T-cell (primary cell): ENCODE measurements at regions not wholly inside any gene's neighbourhood (a gene's known extent, or its start where the extent isn't known, plus 50 kb on each side); places are given as distances from the start of the nearest gene placed in this dataset.

ENCODE experiments used
- ATAC-seq, 4 experiments: fragments of 200-7000 bp in 3 of 4; fragments of 150-1000 bp in 1 of 4; cut with Tn5 transposase; replicated peaks in 1 of 4; 1 replicate in 3 of 4; 2 replicates in 1 of 4; pipeline ENCODE4 v1.10.0; 2021; ENCODE audit warnings: moderate library complexity in 3 of 4, mild to moderate bottlenecking in 2 of 4, moderate number of reproducible peaks in 1 of 4
- CTCF ChIA-PET, 2 donors: fragments of 300-600 bp; sonication (Branson Sonifier 250); formaldehyde crosslinking; loops; one replicate each; lab custom pipeline; 2022; ENCODE audit warnings: antibody characterized with exemption in 2 of 2; lab: Charles Lee
- POLR2A ChIA-PET, 2 donors: fragments of 300-600 bp; sonication (Branson Sonifier 250); formaldehyde crosslinking; loops; one replicate each; lab custom pipeline; 2022; ENCODE audit warnings: antibody characterized with exemption in 2 of 2; lab: Charles Lee
- DNase-seq, 35 experiments: peaks; one replicate each; pipeline versions ENCODE4 v3.0.0 to v3.0.0-alpha.2; 2013 to 2023
- H3K27ac ChIP-seq: one replicate; pipeline ENCODE4 v1.5.1; 2013; ENCODE audit warnings: low read length
- H3K27me3 ChIP-seq, 2 experiments: replicated peaks in 1 of 2; 1 replicate in 1 of 2; 2 replicates in 1 of 2; pipeline versions ENCODE4 v1.6.1 to v1.7.0; 2013; ENCODE audit warnings: low read length in 1 of 2, mixed read lengths in 1 of 2; ENCODE audit not compliant: control insufficient read depth in 2 of 2, insufficient read depth in 2 of 2; ENCODE audit errors: extremely low read depth in 1 of 2
- H3K36me3 ChIP-seq, 2 donors: 1 replicate in 1 of 2; 2 replicates in 1 of 2; pipeline versions ENCODE4 v1.6.1 to v1.7.0; 2013; ENCODE audit warnings: low read length in 1 of 2; ENCODE audit not compliant: control insufficient read depth in 2 of 2, insufficient read depth in 1 of 2; ENCODE audit errors: extremely low read depth in 1 of 2
- H3K4me1 ChIP-seq, 2 experiments: 1 replicate in 1 of 2; 2 replicates in 1 of 2; pipeline versions ENCODE4 v1.6.1 to v1.7.0; 2013; ENCODE audit warnings: low read length in 2 of 2, mixed read lengths in 1 of 2; ENCODE audit not compliant: insufficient read depth in 2 of 2, control insufficient read depth in 1 of 2; ENCODE audit errors: extremely low read depth in 1 of 2
- H3K4me3 ChIP-seq, 2 donors: 1 replicate in 1 of 2; 2 replicates in 1 of 2; pipeline versions ENCODE4 v1.5.1 to v1.7.0; 2013; ENCODE audit warnings: mild to moderate bottlenecking in 2 of 2, low read length in 1 of 2, moderate library complexity in 1 of 2; ENCODE audit not compliant: control insufficient read depth in 1 of 2; ENCODE audit errors: extremely low read depth in 1 of 2
- H3K9me3 ChIP-seq: 2 replicates; pipeline ENCODE4 v1.7.0; 2013
- H3K27ac Mint-ChIP-seq, 2 donors: one replicate each; pipeline ENCODE4 v1.8.0; 2020 to 2021; ENCODE audit warnings: mild to moderate bottlenecking in 2 of 2, mixed read lengths in 2 of 2
- H3K27me3 Mint-ChIP-seq, 2 donors: one replicate each; pipeline ENCODE4 v1.8.0; 2021 to 2022; ENCODE audit warnings: mixed read lengths in 2 of 2
- H3K36me3 Mint-ChIP-seq: one replicate; pipeline ENCODE4 v1.8.0; 2021; ENCODE audit warnings: mixed read lengths
- H3K4me1 Mint-ChIP-seq, 3 donors: one replicate each; pipeline ENCODE4 v1.8.0; 2020 to 2022; ENCODE audit warnings: mixed read lengths in 3 of 3, mild to moderate bottlenecking in 1 of 3
- H3K4me3 Mint-ChIP-seq, 3 donors: one replicate each; pipeline ENCODE4 v1.8.0; 2020 to 2022; ENCODE audit warnings: mild to moderate bottlenecking in 3 of 3, mixed read lengths in 3 of 3, moderate library complexity in 3 of 3
- H3K9me3 Mint-ChIP-seq, 3 donors: one replicate each; pipeline ENCODE4 v1.8.0; 2020 to 2022; ENCODE audit warnings: mixed read lengths in 3 of 3
- WGBS: methylation state at CpG from one replicate; pipeline ENCODE4 v1.1.5; 2013; ENCODE audit warnings: missing lambda C conversion rate; ENCODE audit not compliant: insufficient coverage; 5-methylcytosine and 5-hydroxymethylcytosine counted together

DNA sequence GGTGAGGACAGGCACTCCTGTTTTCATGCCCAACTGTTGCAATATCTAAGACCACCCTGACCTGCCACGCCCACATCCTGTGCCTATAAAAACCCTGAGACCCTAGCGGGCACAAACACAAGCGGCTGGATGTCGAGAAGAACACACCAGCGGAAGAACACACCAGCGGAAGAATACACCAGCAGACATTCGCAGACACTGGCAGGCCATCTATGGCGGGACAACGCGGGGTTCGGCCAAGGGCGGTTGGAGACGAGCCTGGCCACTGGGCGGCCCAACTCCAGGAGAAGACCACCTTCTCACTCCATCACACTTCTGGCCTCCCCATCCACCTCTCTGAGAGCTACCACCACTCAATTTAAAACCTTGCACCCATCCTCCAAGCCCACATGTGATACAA is 361.4 kb downstream of the FAT4 start:
- WGBS = 94% methylated on average over 11 of the region's 14 CpGs
- H3K4me3 ChIP-seq = no peak overlapping the region
- H3K36me3 ChIP-seq = no peaks in the 10 kb centered on the region
- DNase-seq = no peak
- H3K27ac ChIP-seq = no peak overlapping the region
- no peak overlapping the region for H3K27ac Mint-ChIP-seq
- no peaks in the 10 kb centered on the region for H3K4me1 ChIP-seq
- H3K4me3 Mint-ChIP-seq = no peak overlapping the region
- H3K36me3 Mint-ChIP-seq = no peaks in the 10 kb centered on the region
- ChIA-PET CTCF (no interaction called here), POLR2A (no interaction called here)
- H3K9me3 Mint-ChIP-seq = peaks cover 0 to 4% (median 2%) of the 10 kb centered on the region in 3 donors
- no peaks in the 10 kb centered on the region for H3K27me3 ChIP-seq
- no peak for ATAC-seq
- H3K27me3 Mint-ChIP-seq = no peaks in the 10 kb centered on the region
- H3K4me1 Mint-ChIP-seq = no peaks in the 10 kb centered on the region
- H3K9me3 ChIP-seq = no peaks in the 10 kb centered on the region

DNA sequence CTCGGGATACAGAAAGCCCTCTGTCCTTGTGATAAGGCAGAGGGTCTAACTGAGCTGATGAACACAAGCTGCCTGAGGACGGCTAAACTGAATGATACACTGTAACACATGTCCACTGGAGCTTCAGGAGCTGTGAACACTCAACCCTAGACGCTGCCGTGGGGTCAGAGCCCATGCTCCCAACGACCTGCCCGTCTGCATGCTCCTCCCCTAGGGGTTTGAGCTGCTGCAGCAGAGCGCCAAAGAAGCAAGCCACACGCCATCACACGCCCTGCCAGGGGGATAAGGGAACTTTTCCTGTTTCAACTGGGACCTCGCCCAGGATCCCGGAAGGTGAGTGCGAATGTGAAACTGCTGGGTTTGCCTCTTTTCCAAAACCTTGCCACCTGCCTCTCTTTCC is 361.8 kb downstream of the FAT4 start:
- no peak overlapping the region for H3K27ac ChIP-seq
- H3K9me3 ChIP-seq = no peaks in the 10 kb centered on the region
- 88% methylated on average over 11 of the region's 12 CpGs for WGBS
- ChIA-PET POLR2A (no interaction called here), CTCF (no interaction called here)
- Mint-ChIP-seq H3K27ac (no peak overlapping the region), H3K27me3 (no peaks in the 10 kb centered on the region), H3K4me3 (no peak overlapping the region), H3K36me3 (no peaks in the 10 kb centered on the region), H3K4me1 (no peaks in the 10 kb centered on the region), H3K9me3 (peaks cover 0 to 4% (median 2%) of the 10 kb centered on the region in 3 donors)
- H3K27me3 ChIP-seq = no peaks in the 10 kb centered on the region
- H3K4me1 ChIP-seq = no peaks in the 10 kb centered on the region
- no peak for DNase-seq
- H3K36me3 ChIP-seq = no peaks in the 10 kb centered on the region
- H3K4me3 ChIP-seq = no peak overlapping the region
- no peak for ATAC-seq

DNA sequence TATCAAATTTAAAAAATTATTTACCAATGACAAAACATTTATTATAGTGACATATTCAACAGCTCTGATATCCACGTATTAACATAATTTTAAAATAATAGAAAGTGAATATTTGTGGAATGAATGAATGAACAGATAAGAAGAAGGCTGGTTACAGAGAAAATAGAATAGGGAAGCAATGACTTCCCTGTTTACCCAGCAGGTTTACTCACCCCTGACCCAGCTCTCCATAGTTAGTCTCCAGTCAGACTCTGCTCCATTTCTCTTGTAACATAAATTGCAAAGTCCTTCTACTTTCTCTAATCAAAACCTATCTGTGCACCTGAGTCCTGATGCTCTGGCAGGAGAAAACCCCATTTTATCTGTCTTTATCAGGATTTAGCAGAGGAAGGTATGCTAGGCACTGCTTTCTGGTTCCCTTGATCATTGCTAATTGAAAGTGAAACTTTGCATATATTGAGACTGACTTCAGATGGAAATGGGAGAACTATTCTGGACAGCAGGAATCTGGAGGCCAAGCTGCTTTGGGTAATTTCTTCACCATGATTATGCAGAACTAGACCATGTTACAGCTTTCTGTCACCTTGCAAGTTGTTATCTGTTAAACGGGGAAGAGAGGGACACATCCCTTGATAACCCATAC is 363.0 kb downstream of the FAT4 start:
- no peak overlapping the region for H3K4me3 ChIP-seq
- no peak for ATAC-seq
- H3K9me3 Mint-ChIP-seq = peaks cover 0 to 2% (median 0%) of the 10 kb centered on the region in 3 donors
- no peaks in the 10 kb centered on the region for H3K4me1 ChIP-seq
- POLR2A ChIA-PET = no interaction called here
- no CpG with 5 or more reads among the region's 2 CpGs for WGBS
- H3K27me3 ChIP-seq = no peaks in the 10 kb centered on the region
- CTCF ChIA-PET = no interaction called here
- no peaks in the 10 kb centered on the region for H3K9me3 ChIP-seq
- no peak overlapping the region for H3K27ac Mint-ChIP-seq
- no peaks in the 10 kb centered on the region for H3K27me3 Mint-ChIP-seq
- H3K4me3 Mint-ChIP-seq = no peak overlapping the region
- H3K27ac ChIP-seq = no peak overlapping the region
- DNase-seq = no peak
- H3K36me3 Mint-ChIP-seq = no peaks in the 10 kb centered on the region
- H3K4me1 Mint-ChIP-seq = no peaks in the 10 kb centered on the region
- H3K36me3 ChIP-seq = no peaks in the 10 kb centered on the region

DNA sequence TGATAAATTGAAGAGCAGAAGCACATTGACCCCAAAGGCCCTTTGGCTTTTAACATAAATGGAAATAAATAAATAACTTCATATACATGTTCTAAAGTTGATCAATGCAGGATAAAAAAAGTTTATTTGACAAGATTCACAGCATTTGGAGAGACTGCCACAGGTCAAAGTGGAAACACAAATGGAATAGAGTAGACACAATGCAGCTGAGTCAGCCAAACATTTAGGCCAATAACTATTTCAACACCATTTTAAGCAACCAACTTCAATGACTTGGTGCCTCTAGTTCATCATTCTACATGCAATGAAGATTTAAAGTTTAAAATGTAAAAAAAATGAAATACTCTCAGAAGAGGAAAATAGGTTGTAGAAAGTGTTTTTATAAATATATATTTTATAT is 365.2 kb downstream of the FAT4 start:
- Histone ChIP-seq H3K27ac (no peak overlapping the region), H3K9me3 (no peaks in the 10 kb centered on the region), H3K4me1 (no peaks in the 10 kb centered on the region), H3K36me3 (no peaks in the 10 kb centered on the region), H3K4me3 (no peak overlapping the region), H3K27me3 (no peaks in the 10 kb centered on the region)
- Mint-ChIP-seq H3K27ac (no peak overlapping the region), H3K9me3 (peaks cover 0 to 4% (median 0%) of the 10 kb centered on the region in 3 donors), H3K4me1 (no peaks in the 10 kb centered on the region), H3K27me3 (no peaks in the 10 kb centered on the region), H3K36me3 (no peaks in the 10 kb centered on the region), H3K4me3 (no peak overlapping the region)
- ATAC-seq = no peak
- DNase-seq = no peak
- ChIA-PET CTCF (no interaction called here), POLR2A (no interaction called here)

DNA sequence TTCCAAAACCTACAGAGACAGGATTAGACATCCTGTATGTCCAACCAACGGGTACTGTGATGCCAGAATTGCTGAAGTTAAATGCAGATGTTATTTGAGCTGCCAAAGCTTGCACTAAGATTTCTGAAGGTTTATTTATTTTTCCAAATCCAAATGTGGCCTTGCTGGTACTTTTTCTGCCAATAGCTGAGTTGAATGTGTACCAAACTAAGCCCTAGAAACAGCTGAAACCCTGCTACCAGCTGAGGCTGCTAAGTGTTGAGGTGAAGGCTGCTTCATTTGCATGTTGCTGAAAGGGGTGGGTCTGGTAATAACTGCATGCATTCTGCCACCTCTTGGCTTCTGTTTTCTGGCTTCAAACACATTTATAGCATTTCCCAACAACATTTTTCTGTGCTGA is 366.5 kb downstream of the FAT4 start:
- Histone ChIP-seq H3K9me3 (no peaks in the 10 kb centered on the region), H3K4me1 (no peaks in the 10 kb centered on the region), H3K27me3 (no peaks in the 10 kb centered on the region), H3K36me3 (no peaks in the 10 kb centered on the region), H3K27ac (no peak overlapping the region), H3K4me3 (no peak overlapping the region)
- ChIA-PET CTCF (no interaction called here), POLR2A (interaction anchor here (0.6 kb wide), 3 partner anchors 72 to 1024 kb away, joined by 3 to 6 read pairs (median 3); no protein-coding TSS in a partner anchor)
- peaks cover 0 to 4% (median 4%) of the 10 kb centered on the region in 3 donors for H3K9me3 Mint-ChIP-seq
- no peaks in the 10 kb centered on the region for H3K36me3 Mint-ChIP-seq
- no peak overlapping the region for H3K27ac Mint-ChIP-seq
- no peaks in the 10 kb centered on the region for H3K4me1 Mint-ChIP-seq
- no peak for ATAC-seq
- no peak for DNase-seq
- 60% methylated on average over 1 of the region's 1 CpG for WGBS
- H3K27me3 Mint-ChIP-seq = no peaks in the 10 kb centered on the region
- H3K4me3 Mint-ChIP-seq = no peak overlapping the region

DNA sequence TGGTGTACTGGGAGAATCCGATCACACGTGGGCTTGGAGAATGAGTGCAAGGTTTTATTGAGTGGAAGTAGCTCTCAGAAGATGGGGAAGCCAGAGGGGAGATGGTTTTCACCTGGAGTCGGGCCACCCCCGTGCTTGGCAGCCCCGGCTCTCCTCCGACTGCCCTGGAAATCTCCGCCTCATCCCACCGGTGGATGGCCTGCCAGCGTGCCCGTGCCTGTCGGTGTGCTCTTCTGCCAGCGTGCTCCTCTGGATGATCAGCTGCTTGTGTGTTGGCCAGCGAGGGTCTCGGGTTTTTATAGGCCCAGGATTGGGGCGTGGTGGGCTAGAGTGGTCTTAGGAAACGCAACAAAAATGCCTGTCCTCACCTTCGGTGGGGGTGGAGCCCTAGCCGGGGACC is 368.0 kb downstream of the FAT4 start:
- DNase-seq = no peak
- ChIA-PET POLR2A (no interaction called here), CTCF (no interaction called here)

DNA sequence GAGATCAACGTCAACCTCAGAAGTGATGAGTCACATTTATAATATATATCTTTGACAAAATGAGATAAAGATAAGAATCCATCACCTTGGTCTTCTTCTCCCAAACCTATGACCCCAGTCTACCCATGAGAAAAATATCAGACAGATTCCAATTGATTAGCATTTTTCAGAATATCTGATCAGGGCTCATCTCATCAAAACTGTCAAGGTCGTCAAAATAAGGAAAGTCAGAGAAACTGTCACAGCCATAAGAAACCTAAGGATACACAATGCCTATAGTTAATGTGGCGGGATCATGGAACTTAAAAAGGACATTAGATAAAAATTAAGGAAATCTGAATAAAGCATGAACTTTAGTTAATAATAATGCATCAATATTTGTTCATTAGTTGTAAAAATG is 374.1 kb downstream of the FAT4 start:
- ATAC-seq = no peak

More for the DNA sequence above, 368.0 kb downstream of the FAT4 start:
- H3K4me3 ChIP-seq = no peak overlapping the region
- Mint-ChIP-seq H3K36me3 (no peaks in the 10 kb centered on the region), H3K4me3 (no peak overlapping the region), H3K4me1 (no peaks in the 10 kb centered on the region), H3K9me3 (peaks cover 0 to 4% (median 4%) of the 10 kb centered on the region in 3 donors), H3K27me3 (no peaks in the 10 kb centered on the region), H3K27ac (no peak overlapping the region)
- no peaks in the 10 kb centered on the region for H3K9me3 ChIP-seq
- H3K4me1 ChIP-seq = no peaks in the 10 kb centered on the region
- no peaks in the 10 kb centered on the region for H3K27me3 ChIP-seq
- H3K36me3 ChIP-seq = no peaks in the 10 kb centered on the region
- ATAC-seq = no peak
- whole genome bisulfite sequencing = 93% methylated on average over 7 of the region's 18 CpGs
- H3K27ac ChIP-seq = no peak overlapping the region

More for the DNA sequence above, 374.1 kb downstream of the FAT4 start:
- H3K27me3 Mint-ChIP-seq = no peaks in the 10 kb centered on the region
- Histone ChIP-seq H3K9me3 (no peaks in the 10 kb centered on the region), H3K36me3 (no peaks in the 10 kb centered on the region), H3K4me3 (no peak overlapping the region), H3K27me3 (no peaks in the 10 kb centered on the region), H3K27ac (no peak overlapping the region), H3K4me1 (no peaks in the 10 kb centered on the region)
- no peak for DNase-seq
- H3K36me3 Mint-ChIP-seq = no peaks in the 10 kb centered on the region
- no peak overlapping the region for H3K4me3 Mint-ChIP-seq
- peaks cover 0 to 4% (median 0%) of the 10 kb centered on the region in 3 donors for H3K9me3 Mint-ChIP-seq
- ChIA-PET CTCF (no interaction called here), POLR2A (no interaction called here)
- no peak overlapping the region for H3K27ac Mint-ChIP-seq
- no CpG with 5 or more reads among the region's 3 CpGs for WGBS
- H3K4me1 Mint-ChIP-seq = no peaks in the 10 kb centered on the region
